GM18951 (cell line): ENCODE measurements at regions not wholly inside any gene's neighbourhood (a gene's known extent, or its start where the extent isn't known, plus 50 kb on each side); places are given as distances from the start of the nearest gene placed in this dataset.

Experiments used
- POLR2A ChIP-seq: IDR thresholded peaks from 4 replicates; pipeline ENCODE4 v1.6.1; 2011; ENCODE audit warnings: mild to moderate bottlenecking; ENCODE audit not compliant: insufficient read length, insufficient read depth; ENCODE audit errors: extremely low read depth
- in situ Hi-C: fragments of 300-500 bp; cut with MboI; formaldehyde crosslinking; loops from one replicate; pipeline ENCODE4 v1.12.0; 2022; ENCODE audit warnings: low sequenced_read_pairs, mixed read lengths, inconsistent platforms; ENCODE audit not compliant: unreplicated experiment

GRCh38 chr7:155372782-155373358, 75.2 kb downstream of the INSIG1 start:
- in situ Hi-C loops, result no loop called here
- TF ChIP-seq POLR2A, result no peak

GRCh38 chr7:155373359-155374273, 75.9 kb downstream of the INSIG1 start:
- in situ Hi-C loops, result no loop called here
- no peak for TF ChIP-seq POLR2A

- in situ Hi-C loops, result loop anchor here (25.0 kb wide), 2 partner anchors 138 to 363 kb away; no protein-coding TSS in a partner anchor
Observed at GRCh38 chr7:155374276-155375252, 76.9 kb downstream of the INSIG1 start.

GRCh38 chr7:155375337-155376277, 77.9 kb downstream of the INSIG1 start:
- no peak for TF ChIP-seq POLR2A
- in situ Hi-C loops, result loop anchor here (25.0 kb wide), 2 partner anchors 137 to 362 kb away; no protein-coding TSS in a partner anchor

More at GRCh38 chr7:155374276-155375252, 76.9 kb downstream of the INSIG1 start:
- TF ChIP-seq POLR2A, result no peak

GRCh38 chr7:155377071-155377837, 79.6 kb downstream of the INSIG1 start:
- TF ChIP-seq POLR2A, result no peak
- in situ Hi-C loops, result loop anchor here (25.0 kb wide), 2 partner anchors 135 to 360 kb away; no protein-coding TSS in a partner anchor

- in situ Hi-C loops, result loop anchor here (25.0 kb wide), 2 partner anchors 134 to 359 kb away; no protein-coding TSS in a partner anchor
- TF ChIP-seq POLR2A, result no peak
Observed at GRCh38 chr7:155377838-155378579, 79.9 kb upstream of the EN2 start.

- in situ Hi-C loops, result loop anchor here (25.0 kb wide), 2 partner anchors 134 to 359 kb away; no protein-coding TSS in a partner anchor
- no peak for TF ChIP-seq POLR2A
Observed at GRCh38 chr7:155378580-155378934, 79.4 kb upstream of the EN2 start.

GRCh38 chr7:155378959-155379871, 78.7 kb upstream of the EN2 start:
- no peak for TF ChIP-seq POLR2A
- in situ Hi-C loops, result loop anchor here (25.0 kb wide), 2 partner anchors 133 to 358 kb away; no protein-coding TSS in a partner anchor

GRCh38 chr7:155380221-155380861, 77.6 kb upstream of the EN2 start:
- no peak for TF ChIP-seq POLR2A
- in situ Hi-C loops, result loop anchor here (25.0 kb wide), 2 partner anchors 132 to 357 kb away; no protein-coding TSS in a partner anchor
